Lung (tissue), 11 donors: ENCODE measurements at regions not wholly inside any gene's neighbourhood (a gene's known extent, or its start where the extent isn't known, plus 50 kb on each side); places are given as distances from the start of the nearest gene placed in this dataset.

Source experiments
- ATAC-seq: fragments of 200-7000 bp; cut with Tn5 transposase; one replicate; pipeline ENCODE4 v1.9.1; 2020; ENCODE audit warnings: moderate number of reproducible peaks; ENCODE audit not compliant: insufficient read depth, low FRiP score
- DNase-seq, 3 donors: peaks; one replicate each; pipeline ENCODE4 v3.0.0-alpha.2; 2013 to 2017
- H3K27ac ChIP-seq, 2 donors: one replicate each; pipeline ENCODE4 v1.5.1; 2013; ENCODE audit warnings: mild to moderate bottlenecking in 2 of 2, moderate library complexity in 2 of 2, control low read depth in 1 of 2, inconsistent platforms in 1 of 2, low read depth in 1 of 2, low read length in 1 of 2
- H3K27me3 ChIP-seq, 3 donors: one replicate each; pipeline ENCODE4 v1.5.1; 2013; ENCODE audit warnings: low read length in 2 of 3; ENCODE audit not compliant: control insufficient read depth in 3 of 3, insufficient read depth in 3 of 3
- H3K36me3 ChIP-seq, 4 donors: one replicate each; pipeline ENCODE4 v1.5.1; 2013; ENCODE audit warnings: low read length in 4 of 4, mild to moderate bottlenecking in 1 of 4, moderate library complexity in 1 of 4; ENCODE audit not compliant: control insufficient read depth in 4 of 4, insufficient read depth in 4 of 4
- H3K4me1 ChIP-seq, 5 donors: one replicate each; pipeline ENCODE4 v1.5.1; 2013; ENCODE audit warnings: low read length in 5 of 5, mild to moderate bottlenecking in 2 of 5, moderate library complexity in 1 of 5; ENCODE audit not compliant: control insufficient read depth in 5 of 5, insufficient read depth in 5 of 5
- H3K4me3 ChIP-seq: one replicate; pipeline ENCODE4 v1.5.1; 2013; ENCODE audit warnings: mild to moderate bottlenecking, control low read depth, moderate library complexity
- H3K9ac ChIP-seq, 2 donors: one replicate each; pipeline ENCODE4 v1.5.1; 2013; ENCODE audit warnings: low read length in 2 of 2, control low read depth in 1 of 2; ENCODE audit not compliant: insufficient read depth in 1 of 2
- H3K9me3 ChIP-seq, 4 donors: one replicate each; pipeline ENCODE4 v1.5.1; 2013; ENCODE audit warnings: low read length in 3 of 4, mild to moderate bottlenecking in 1 of 4, moderate library complexity in 1 of 4; ENCODE audit not compliant: control insufficient read depth in 4 of 4, insufficient read depth in 3 of 4
- WGBS, 2 donors: extraction: QIAGEN DNeasy Blood & Tissue Kit; methylation state at CpG; one replicate each; pipeline ENCODE4 v1.1.7; 2013; 5-methylcytosine and 5-hydroxymethylcytosine counted together
- TF ChIP-seq, protein P1 (sequence below): IDR thresholded peaks from 2 replicates; pipeline ENCODE4 v1.5.1; 2012; ENCODE audit warnings: mild to moderate bottlenecking; ENCODE audit errors: control extremely low read depth, extremely low read depth
- donor health status: control.
- donor health status: control.
- donor health status: Bipolar disorder and iron deficiency.
- donor health status: healthy.
- donor health status: DM: yes; HTN: yes; CAD: no.

DNA sequence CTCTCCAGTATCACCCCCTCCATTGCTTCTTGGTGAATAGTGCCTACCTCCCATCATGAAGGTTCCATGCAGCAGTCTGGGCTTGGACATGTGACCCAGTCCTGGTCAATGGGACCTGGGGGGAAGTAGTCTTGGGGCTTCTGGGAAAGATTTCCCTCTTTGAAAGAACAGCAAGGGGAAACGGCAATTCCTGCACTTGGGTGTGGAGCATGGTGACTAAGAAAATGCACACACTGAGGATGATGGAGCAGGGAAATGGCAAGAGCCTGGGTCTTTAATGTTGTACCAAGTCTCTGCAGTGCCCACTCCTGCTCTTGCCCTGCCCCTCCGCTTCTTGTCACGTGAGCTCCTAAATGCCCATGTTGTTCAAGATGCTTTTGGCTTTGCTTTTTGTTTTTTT, 131.4 kb upstream of the SIX2 start:
- no peaks in the 10 kb centered on the region for H3K4me1 ChIP-seq
- ATAC-seq (no peak), DNase-seq (no peak)
- H3K4me3 ChIP-seq, result no peak overlapping the region
- no peak overlapping the region for H3K27ac ChIP-seq
- no peak overlapping the region for H3K9ac ChIP-seq
- no peaks in the 10 kb centered on the region for H3K36me3 ChIP-seq
- peaks cover 0 to 2% (median 0%) of the 10 kb centered on the region in 4 donors for H3K9me3 ChIP-seq
- TF ChIP-seq, protein P1, sequence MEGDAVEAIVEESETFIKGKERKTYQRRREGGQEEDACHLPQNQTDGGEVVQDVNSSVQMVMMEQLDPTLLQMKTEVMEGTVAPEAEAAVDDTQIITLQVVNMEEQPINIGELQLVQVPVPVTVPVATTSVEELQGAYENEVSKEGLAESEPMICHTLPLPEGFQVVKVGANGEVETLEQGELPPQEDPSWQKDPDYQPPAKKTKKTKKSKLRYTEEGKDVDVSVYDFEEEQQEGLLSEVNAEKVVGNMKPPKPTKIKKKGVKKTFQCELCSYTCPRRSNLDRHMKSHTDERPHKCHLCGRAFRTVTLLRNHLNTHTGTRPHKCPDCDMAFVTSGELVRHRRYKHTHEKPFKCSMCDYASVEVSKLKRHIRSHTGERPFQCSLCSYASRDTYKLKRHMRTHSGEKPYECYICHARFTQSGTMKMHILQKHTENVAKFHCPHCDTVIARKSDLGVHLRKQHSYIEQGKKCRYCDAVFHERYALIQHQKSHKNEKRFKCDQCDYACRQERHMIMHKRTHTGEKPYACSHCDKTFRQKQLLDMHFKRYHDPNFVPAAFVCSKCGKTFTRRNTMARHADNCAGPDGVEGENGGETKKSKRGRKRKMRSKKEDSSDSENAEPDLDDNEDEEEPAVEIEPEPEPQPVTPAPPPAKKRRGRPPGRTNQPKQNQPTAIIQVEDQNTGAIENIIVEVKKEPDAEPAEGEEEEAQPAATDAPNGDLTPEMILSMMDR, result no peak
- WGBS, 2 donors, result 90 to 91% methylated on average over 3 of the region's 3 CpGs
- peaks cover 8 to 18% (median 10%) of the 10 kb centered on the region in 3 donors for H3K27me3 ChIP-seq

DNA sequence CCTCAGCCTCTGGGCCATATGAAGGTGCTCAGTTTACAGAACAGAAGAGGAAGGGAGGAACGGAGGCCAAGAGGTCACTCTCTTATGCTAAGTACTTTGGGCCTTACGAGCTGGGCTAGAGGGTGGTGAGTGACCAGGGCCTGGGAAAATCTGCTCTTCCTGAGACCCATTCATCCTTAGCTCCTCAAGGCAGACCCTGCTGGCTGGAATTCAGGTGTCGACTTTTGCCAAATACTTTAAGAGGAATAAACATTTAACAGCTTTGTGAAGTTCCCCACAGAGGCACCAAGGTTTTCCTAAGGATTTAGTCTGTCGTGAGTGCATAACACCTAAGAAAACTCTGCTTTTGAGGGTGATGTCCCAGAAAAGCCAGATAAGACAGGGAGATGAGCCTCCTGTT, 129.7 kb upstream of the SIX2 start:
- DNase-seq (no peak), ATAC-seq (no peak)
- no peak overlapping the region for H3K27ac ChIP-seq
- WGBS, 2 donors, result 74 to 89% methylated on average over 4 of the region's 4 CpGs
- H3K27me3 ChIP-seq, result peaks cover 8 to 12% (median 10%) of the 10 kb centered on the region in 3 donors
- no peaks in the 10 kb centered on the region for H3K36me3 ChIP-seq
- H3K9me3 ChIP-seq, result peaks cover 0 to 2% (median 0%) of the 10 kb centered on the region in 4 donors
- no peak overlapping the region for H3K9ac ChIP-seq
- no peak overlapping the region for H3K4me3 ChIP-seq
- TF ChIP-seq, protein P1, result no peak
- H3K4me1 ChIP-seq, result no peaks in the 10 kb centered on the region

DNA sequence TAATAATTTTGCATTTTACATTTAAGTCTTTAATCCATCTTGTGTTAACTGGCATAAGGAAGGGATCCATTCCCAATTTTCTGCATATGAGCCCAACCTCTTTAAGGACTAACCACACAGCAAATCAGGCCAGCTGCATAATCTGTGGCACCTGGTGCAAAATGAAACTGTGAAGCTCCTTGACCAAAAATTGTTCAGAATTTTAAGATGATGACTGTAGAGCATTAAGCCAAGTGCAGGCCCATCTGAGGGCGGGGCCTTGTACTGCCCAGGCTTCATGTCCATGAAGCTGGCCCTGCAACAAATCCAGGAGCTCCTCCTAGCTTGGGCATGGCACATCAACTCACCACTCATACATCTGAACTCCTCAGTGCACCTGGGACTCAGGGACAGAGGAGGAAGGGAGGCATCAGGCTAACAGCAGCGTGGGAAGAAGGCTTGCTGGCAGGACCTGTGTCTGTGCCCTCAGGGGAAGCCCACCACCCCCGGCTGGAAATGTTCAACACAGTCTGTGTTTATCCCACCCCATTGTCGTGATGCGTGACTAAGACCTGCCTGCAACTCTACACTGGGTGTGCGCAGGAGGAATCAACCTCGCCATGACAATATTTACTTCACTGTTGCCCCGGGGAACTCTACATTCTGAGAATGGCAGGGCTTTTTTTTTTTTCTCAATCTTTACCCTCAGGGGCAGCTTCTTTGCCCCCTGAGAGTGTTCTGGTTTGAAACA, 128.9 kb upstream of the SIX2 start:
- WGBS, 2 donors, result 90 to 91% methylated on average over 8 of the region's 8 CpGs
- Histone ChIP-seq H3K9me3 (peaks cover 0 to 2% (median 0%) of the 10 kb centered on the region in 4 donors), H3K27ac (no peak overlapping the region), H3K27me3 (peaks cover 2 to 6% (median 4%) of the 10 kb centered on the region in 3 donors), H3K4me1 (no peaks in the 10 kb centered on the region), H3K4me3 (no peak overlapping the region), H3K9ac (no peak overlapping the region), H3K36me3 (no peaks in the 10 kb centered on the region)
- TF ChIP-seq, protein P1, result no peak
- DNase-seq (no peak), ATAC-seq (no peak)
